Upper lobe of right lung (tissue), 1 donor: ENCODE measurements at regions not wholly inside any gene's neighbourhood (a gene's known extent, or its start where the extent isn't known, plus 50 kb on each side); places are given as distances from the start of the nearest gene placed in this dataset.

ENCODE experiments used
- ATAC-seq: fragments of 200-7000 bp; cut with Tn5 transposase; one replicate; pipeline ENCODE4 v1.9.1; 2020; ENCODE audit warnings: mild to moderate bottlenecking, moderate library complexity
- DNase-seq: peaks from one replicate; pipeline ENCODE4 v3.0.0-alpha.2; 2020
- H3K27ac ChIP-seq: fragments of 200-600 bp; one replicate; pipeline ENCODE4 v1.8.0; 2022
- H3K27me3 ChIP-seq: fragments of 200-600 bp; one replicate; pipeline ENCODE4 v1.8.0; 2022; ENCODE audit warnings: mild to moderate bottlenecking
- H3K36me3 ChIP-seq: fragments of 200-600 bp; one replicate; pipeline ENCODE4 v1.8.0; 2022
- H3K4me1 ChIP-seq: fragments of 200-600 bp; one replicate; pipeline ENCODE4 v1.8.0; 2022
- H3K4me3 ChIP-seq: fragments of 200-600 bp; one replicate; pipeline ENCODE4 v1.8.0; 2022; ENCODE audit warnings: mild to moderate bottlenecking
- H3K9me3 ChIP-seq: fragments of 200-600 bp; one replicate; pipeline ENCODE4 v1.8.0; 2022
- CTCF ChIP-seq: fragments of 200-600 bp; IDR thresholded peaks from one replicate; pipeline ENCODE4 v1.8.0; 2022; ENCODE audit warnings: antibody characterized with exemption
- intact Hi-C: fragments of 100-400 bp; cut with DNase I; formaldehyde crosslinking; loops from one replicate; pipeline ENCODE4 v1.11.0; 2022
- donor health status: DM: no; HTN: yes; CAD: no; lungs with severe emphysema.

GRCh38 chr13:64274481-64275217 lies 2859.0 kb upstream of the PCDH20 start:
- Histone ChIP-seq H3K4me1 (no peaks in the 10 kb centered on the region), H3K27ac (no peak overlapping the region), H3K9me3 (no peaks in the 10 kb centered on the region), H3K36me3 (no peaks in the 10 kb centered on the region), H3K4me3 (no peak overlapping the region), H3K27me3 (no peaks in the 10 kb centered on the region)
- ATAC-seq (no peak), DNase-seq (no peak)
- TF ChIP-seq CTCF: no peak
- intact Hi-C loops: no loop called here

- DNase-seq: no peak
- H3K4me3 ChIP-seq: no peak overlapping the region
- no peaks in the 10 kb centered on the region for H3K27me3 ChIP-seq
- no peak for TF ChIP-seq CTCF
- H3K4me1 ChIP-seq: no peaks in the 10 kb centered on the region
- ATAC-seq: no peak
- H3K9me3 ChIP-seq: no peaks in the 10 kb centered on the region
- H3K27ac ChIP-seq: no peak overlapping the region
- no peaks in the 10 kb centered on the region for H3K36me3 ChIP-seq
- intact Hi-C loops: no loop called here
These were observed 2858.1 kb upstream of the PCDH20 start for GRCh38 chr13:64273780-64274179.

- Histone ChIP-seq H3K27ac (no peak overlapping the region), H3K27me3 (no peaks in the 10 kb centered on the region), H3K4me3 (no peak overlapping the region), H3K4me1 (no peaks in the 10 kb centered on the region), H3K36me3 (no peaks in the 10 kb centered on the region), H3K9me3 (no peaks in the 10 kb centered on the region)
- ATAC-seq (no peak), DNase-seq (no peak)
- TF ChIP-seq CTCF: no peak
- intact Hi-C loops: no loop called here
These were observed 2857.0 kb upstream of the PCDH20 start for GRCh38 chr13:64272681-64273080.

GRCh38 chr13:64266024-64266423 lies 2850.4 kb upstream of the PCDH20 start:
- Histone ChIP-seq H3K36me3 (no peaks in the 10 kb centered on the region), H3K27me3 (no peaks in the 10 kb centered on the region), H3K4me1 (no peaks in the 10 kb centered on the region), H3K9me3 (no peaks in the 10 kb centered on the region), H3K4me3 (no peak overlapping the region), H3K27ac (no peak overlapping the region)
- DNase-seq (no peak), ATAC-seq (no peak)
- TF ChIP-seq CTCF: no peak
- intact Hi-C loops: no loop called here

- H3K27ac ChIP-seq: no peak overlapping the region
- TF ChIP-seq CTCF: no peak
- H3K9me3 ChIP-seq: no peaks in the 10 kb centered on the region
- ATAC-seq (no peak), DNase-seq (no peak)
- no peaks in the 10 kb centered on the region for H3K4me1 ChIP-seq
- intact Hi-C loops: no loop called here
- no peaks in the 10 kb centered on the region for H3K27me3 ChIP-seq
- H3K36me3 ChIP-seq: no peaks in the 10 kb centered on the region
- H3K4me3 ChIP-seq: no peak overlapping the region
These were observed 2847.6 kb upstream of the PCDH20 start for GRCh38 chr13:64263285-64263684.

GRCh38 chr13:64256751-64257150 lies 2841.1 kb upstream of the PCDH20 start:
- Histone ChIP-seq H3K27me3 (no peaks in the 10 kb centered on the region), H3K27ac (no peak overlapping the region), H3K9me3 (no peaks in the 10 kb centered on the region), H3K4me1 (no peaks in the 10 kb centered on the region), H3K36me3 (no peaks in the 10 kb centered on the region), H3K4me3 (no peak overlapping the region)
- DNase-seq: no peak
- intact Hi-C loops: no loop called here
- ATAC-seq: no peak
- TF ChIP-seq CTCF: no peak
